RCC 7860 (cell line): ENCODE measurements at regions not wholly inside any gene's neighbourhood (a gene's known extent, or its start where the extent isn't known, plus 50 kb on each side); places are given as distances from the start of the nearest gene placed in this dataset.
A peak's percentile ranks its signal among the peaks of the same experiment; 100 is the strongest.

Source experiments
- DNase-seq: peaks from one replicate; pipeline ENCODE4 v3.0.0-alpha.2; 2015; ENCODE audit warnings: low spot score
- FAIRE-seq: peaks from 2 replicates; lab custom pipeline; 2012; peaks lifted over from hg19 to GRCh38; lab: Jason Lieb, UNC

DNA sequence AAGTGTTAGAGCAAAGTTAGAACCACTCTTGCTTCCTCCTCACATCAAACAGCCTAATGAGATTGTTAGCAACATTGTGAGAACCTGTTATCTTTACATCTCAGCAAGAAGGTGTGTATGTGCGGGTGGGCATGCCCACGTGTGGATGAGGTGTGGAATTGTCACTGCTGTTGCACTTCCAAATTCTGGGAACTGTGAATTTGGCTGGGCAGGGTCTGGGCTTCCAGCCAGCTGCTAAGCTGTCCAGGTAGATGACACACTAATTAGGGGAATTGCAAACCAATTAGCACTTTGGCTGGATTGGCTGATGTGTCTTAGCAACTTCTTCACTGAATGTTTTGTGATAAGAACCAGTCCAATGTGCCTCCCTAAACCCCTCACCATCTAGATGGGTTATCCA is 848.2 kb downstream of the DHX35 start:
- FAIRE-seq = no peak
- DNase-seq = no peak

DNA sequence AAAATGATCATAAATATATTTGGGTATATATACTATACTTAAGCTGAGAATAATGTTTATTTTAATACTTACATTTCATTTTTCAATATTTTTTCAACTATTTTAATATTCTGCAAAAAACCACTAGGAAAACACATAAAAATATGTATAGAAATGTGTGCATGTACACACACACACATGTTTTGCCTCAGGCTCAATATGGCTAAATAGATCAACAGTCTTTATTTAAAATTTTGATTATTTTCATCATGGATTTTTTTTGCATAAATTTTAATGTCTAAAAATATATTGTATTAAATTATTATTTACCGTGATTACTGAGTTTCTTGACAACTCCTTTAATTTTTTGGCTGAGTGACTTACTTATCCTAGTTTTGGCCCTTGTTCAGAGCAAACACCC is 846.5 kb downstream of the DHX35 start:
- FAIRE-seq = peak; percentile 7

DNA sequence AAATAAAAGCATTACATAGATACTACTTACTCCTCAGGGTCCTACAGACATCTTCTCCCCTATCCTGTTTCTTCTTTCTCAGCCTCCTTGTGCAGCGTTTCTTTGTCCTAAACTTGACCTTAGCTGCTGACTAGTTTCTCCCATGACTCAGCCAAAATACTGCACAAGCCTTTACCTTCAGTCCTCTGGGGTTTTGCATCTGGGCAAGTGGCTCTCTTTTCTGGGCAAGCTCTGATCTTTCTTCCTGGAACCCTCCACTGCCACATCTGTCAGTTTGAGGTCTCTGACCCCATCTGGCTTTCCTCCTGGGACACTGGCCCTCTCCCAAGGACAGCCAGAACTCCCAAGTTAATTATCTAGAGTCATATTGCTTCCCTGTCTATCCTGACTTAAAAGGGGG is 838.4 kb downstream of the DHX35 start:
- peak; percentile 52 for DNase-seq
- FAIRE-seq = no peak

More for the DNA sequence above, 846.5 kb downstream of the DHX35 start:
- no peak for DNase-seq

DNA sequence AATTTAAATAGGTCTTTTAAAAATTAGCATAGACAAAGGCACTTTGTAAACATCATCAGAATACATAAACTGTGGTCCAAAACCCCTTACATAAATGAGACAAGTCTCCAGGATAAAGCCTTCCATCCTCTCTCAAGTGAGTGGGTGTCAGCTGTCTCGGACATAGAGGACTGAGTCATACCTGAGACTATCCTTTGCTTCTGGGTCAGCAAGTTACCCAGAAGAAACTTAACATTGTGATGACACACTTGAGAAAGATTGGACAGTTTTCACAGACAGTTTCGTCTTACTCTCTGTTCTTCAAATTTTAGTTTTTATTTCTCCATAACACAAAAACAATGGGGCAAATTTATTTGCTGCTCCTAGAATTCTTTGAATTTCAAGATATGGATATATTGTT is 838.0 kb downstream of the DHX35 start:
- FAIRE-seq = peak; percentile 82
- DNase-seq = peak; percentile 52

DNA sequence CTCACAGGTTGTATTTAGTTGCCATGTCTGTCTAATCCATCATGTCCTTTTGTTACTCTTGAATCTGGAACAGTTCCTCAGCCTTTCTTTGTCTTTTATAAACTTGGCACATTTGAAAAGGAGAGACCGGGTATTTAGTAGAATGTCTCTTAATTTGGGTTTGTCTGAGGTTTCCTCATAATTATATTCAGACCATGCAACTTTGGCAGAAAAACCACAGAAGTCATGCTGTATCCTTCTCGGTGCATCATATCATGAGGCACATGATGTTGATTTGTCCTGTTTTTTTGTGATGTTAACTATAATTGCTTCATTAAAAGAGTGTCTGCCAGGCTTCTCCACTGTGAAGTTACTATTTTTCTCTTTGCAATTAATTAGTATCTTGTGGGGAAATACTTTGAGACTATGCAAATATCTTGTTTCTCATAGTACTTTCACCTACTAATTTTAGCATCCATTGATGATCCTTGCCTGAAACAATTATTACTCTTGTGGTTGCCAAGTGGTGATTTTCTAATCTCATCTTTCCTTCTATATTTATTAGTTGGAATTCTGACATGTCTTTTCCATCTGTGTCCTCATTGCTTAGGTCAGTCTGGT is 837.3 kb downstream of the DHX35 start:
- FAIRE-seq (no peak), DNase-seq (no peak)

DNA sequence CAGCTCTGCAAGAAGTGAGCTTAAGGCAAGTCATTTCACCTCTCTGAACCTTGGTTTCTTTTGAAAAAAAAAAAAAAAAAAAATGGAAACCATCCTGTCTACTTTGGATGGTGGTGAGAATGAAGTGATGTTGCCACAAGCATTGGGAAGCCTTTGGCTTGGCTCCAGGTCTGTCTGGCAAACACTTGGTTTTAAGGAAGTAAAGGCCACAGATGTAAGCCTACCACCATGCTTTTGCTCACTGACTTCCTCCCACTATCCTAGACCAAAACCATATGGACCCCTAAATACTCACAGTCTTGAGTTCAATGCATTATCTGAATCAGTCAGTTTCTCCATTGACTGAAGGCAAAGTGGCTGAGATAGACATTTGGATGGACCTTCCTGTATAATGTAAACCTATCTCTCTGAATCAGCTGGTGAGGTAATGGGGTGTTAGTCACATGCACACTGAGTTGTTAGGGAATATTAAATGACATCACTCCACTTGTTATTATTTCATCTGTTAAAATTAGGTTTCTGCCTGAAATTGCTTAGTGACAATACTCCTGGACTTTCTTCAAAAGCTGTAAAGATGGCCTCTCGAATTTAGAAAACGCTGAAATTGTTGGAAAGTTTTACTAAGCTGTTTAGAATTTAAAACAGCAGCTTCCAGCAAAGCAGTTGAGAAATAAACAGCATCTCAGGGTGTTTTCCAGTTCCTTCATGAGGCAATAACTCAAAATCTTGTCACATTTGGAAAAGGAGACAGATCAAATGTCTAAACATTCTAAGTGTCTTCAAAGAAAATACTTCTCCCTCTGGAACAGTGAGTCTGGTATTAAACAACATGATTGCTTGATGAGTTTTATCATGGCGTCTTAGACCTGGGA is 833.5 kb downstream of the DHX35 start:
- DNase-seq (peak; percentile 27), FAIRE-seq (no peak)

DNA sequence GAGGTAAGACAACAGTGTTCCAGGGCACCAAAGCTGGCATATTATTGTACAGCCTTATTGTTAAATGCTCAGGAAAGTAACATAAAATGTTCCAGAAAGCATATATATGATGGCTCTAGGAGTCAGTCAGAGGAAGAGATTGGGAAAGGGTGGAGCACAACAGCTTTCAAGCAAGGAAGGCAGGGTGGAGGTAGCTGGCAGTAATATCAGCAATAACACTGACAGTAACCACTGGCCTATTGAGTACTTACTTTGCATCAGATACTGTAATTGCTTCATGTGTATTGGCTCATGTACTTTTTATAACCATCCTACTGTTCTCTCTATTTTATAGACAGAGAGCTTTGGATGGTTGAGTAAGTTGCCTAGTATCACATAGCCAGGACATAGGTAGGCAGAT is 830.2 kb downstream of the DHX35 start:
- DNase-seq (no peak), FAIRE-seq (no peak)

DNA sequence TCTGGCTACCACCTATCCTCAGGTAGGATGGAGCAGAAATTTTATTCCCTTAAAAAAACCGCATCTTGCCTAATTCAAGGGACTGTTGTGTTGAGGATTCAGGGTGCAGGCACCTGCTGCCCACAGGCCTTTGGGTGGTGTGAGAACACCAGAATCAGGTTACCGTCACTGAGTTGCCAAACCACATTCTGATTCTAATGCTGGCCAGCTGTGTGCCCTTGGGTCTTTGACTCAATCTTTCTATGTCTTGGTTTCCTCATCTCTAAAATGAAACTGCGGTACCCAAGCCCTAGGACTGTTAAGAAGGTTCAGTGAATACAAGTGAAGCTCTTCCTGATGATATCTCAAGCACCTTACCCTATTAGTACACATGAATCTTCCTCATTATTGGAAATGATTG is 827.3 kb downstream of the DHX35 start:
- no peak for DNase-seq
- no peak for FAIRE-seq

DNA sequence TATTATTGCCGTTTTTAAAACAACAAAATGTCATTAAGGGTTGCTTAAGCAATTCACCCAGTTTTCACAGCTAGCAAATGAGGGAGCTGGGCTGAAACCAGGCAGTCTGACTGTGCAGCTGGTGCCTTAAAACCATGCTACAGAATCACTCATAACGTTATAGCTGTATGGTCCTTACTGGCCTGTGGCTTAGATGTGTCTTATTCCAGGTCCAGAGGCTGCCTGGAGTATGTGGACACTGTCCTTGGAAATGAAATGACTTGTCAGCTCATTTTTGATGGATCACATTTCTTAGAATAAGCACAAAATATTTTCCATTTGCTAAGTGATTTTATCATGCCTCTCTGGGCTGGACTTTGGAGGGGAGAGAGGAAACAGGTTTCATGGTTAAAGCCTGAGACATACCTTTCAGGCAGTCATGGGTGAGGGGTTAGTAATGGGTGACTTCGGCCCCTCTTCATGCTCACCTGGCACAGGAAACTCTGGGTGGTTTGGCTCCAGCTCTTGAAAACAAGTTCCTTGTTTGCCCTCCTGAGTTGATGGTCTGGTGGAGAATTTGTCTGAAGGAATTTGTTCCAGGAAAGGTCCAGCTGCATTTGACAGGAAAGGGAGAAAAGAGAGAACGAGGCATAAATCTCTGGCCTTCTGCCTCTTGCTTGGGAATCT is 823.2 kb downstream of the DHX35 start:
- no peak for FAIRE-seq
- DNase-seq = no peak

DNA sequence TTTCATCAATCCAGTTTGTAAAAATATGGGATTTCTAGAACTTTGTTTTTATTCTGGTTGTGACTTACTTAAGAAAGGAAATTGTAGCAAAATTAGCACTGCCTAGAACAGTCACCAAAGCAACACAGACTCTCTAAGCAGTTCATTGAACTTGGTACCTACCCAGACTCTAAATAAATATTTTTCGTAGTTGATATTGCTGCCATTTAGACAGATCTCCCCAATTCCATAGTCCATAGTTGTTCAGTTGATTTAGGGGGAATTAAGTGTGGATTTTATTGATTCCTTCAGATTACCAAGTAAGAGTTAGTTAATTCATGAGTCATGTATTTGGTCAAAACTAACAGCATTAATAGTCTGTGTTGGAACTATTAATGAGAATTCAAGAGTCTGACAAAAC is 822.5 kb downstream of the DHX35 start:
- no peak for FAIRE-seq
- no peak for DNase-seq

DNA sequence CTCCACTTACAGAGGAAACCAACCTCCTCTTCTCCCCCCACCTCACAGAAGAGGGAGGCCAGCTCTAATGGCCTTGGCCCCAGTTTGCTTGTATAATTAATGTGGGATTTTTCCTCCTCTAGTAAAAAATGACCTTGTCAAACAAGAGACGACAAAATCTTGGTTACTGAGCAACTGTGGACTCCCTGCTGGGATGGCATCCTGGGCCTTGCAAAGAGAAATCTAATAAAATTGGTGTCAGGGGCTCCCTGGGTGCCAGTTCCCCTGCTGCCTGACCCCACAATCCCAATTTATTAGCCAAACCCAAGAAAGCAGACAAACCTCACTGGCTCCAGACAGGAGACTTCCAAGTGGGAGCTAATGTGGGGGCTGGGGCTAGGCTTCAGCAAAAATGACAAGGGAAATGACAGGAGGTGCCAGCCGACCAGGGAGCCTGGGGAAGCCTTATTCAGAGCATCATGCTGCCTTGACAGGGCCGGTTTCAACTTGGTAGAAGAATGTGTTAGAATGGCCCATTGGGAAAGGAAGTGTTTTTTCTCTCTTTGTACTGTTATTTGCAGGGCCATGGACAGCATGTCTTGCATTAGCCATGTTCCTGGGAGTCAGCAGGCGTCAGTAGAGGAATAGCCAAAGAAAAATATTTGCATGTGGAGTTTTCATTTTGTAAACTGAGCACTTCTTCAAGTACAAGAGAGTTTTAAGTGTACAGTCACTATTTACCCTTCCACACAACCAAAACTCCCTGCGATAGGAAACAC is 816.9 kb downstream of the DHX35 start:
- DNase-seq = no peak
- no peak for FAIRE-seq

DNA sequence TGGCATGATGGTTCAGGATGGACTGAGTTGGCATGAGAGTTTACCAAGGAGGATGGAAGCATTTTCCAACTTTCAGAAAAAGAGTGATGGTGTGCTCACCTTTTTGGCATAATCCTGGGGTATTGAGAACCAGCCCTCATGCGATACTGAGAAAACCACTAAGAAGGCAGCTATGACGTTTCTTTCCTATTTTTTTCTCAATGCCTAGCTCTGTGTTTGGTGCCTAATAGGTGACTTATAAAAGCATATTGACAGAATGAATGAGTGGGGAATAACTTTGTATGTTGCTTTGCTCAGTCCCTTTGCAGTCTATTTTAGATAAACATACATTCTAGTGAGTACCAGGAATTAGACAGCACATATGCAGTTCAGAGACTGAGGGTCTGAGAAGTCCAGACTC is 816.3 kb downstream of the DHX35 start:
- FAIRE-seq = no peak

DNA sequence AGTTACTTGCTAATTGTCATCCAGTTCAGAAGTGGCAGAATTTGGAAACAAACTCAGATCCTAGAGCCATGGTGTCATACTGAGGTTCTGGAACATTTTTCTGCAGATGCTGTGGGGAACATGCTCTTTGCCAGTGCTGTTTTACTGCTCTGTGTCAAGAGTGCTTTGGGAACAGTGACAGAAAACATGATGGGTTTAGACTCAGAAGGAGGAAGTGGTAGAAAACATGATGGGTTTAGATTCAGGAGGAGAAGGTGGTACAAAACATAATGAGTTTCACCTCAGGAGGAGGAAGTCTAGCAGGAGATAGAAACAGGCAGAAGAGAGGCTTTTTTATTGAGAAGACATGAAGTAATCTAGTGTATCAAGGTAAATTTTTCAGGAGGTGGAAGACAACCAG is 815.5 kb downstream of the DHX35 start:
- no peak for DNase-seq
- no peak for FAIRE-seq

More for the DNA sequence above, 816.3 kb downstream of the DHX35 start:
- DNase-seq = no peak

DNA sequence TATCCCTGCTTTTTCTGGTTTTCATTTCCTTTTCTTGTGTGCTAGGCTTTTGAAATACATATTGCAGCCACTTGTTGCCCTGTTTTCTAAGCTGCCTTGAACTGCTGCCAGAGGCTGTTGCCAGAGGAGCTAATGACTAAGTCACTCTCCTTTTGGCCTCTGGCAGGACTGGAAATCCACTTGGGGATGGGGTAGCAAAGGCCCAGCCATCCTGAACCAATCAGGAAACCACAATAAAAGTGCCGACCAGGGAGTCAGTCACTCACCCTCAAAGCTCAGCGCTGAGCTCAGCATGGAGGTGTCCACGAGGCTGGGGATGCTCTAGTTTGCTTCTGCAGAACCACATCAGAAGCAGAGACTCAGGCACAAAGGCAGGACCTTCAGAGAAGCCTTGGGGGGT is 813.0 kb downstream of the DHX35 start:
- no peak for DNase-seq
- no peak for FAIRE-seq

DNA sequence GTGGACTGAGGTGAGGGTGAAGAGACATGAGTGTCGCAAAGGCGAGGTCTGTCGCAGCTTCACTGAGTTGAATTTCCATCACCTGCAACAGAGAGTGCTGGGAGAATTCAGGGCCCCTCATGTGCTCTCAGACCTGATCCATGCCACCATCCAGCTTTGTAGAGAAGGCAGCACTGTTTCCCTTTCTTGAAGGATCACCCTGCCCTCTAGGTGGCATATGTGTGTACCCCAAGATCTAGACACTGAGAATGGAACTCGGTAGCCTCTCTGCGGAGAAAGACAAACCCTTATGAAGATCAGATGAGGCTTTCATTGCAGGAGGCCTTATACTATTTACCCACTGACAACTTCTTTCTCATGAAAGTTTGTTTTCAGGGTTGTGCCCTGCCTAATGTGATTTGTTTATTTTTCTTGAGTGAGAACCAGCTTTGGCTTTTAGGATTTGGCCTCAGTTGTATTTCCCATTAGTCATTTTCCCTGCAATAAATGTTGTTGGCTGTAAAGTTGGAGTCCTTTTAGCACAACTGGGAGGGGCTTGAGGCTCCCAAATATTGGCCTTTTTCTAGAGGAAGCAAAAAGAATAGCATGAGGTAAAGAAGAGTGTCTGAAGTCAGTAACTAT is 811.3 kb downstream of the DHX35 start:
- FAIRE-seq (no peak), DNase-seq (no peak)

DNA sequence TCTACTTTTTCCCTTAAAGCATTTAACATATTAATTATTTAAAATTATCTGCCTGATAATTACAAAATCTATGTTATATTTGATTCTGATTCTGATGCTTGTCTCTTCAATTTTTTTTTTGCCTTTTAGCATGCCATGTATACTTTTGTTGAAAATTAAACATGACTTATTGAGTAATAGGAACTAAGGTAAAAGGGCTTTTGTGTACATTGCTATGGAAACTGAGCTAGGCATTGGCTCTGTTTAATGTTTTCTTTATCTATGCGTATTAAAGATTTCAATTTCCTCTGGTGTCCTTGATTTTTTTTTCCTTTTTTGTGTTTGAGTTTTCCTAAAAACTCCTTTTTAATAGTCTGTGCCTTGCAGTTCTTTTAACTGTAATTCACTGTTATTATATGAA is 805.2 kb downstream of the DHX35 start:
- FAIRE-seq = no peak
- no peak for DNase-seq

DNA sequence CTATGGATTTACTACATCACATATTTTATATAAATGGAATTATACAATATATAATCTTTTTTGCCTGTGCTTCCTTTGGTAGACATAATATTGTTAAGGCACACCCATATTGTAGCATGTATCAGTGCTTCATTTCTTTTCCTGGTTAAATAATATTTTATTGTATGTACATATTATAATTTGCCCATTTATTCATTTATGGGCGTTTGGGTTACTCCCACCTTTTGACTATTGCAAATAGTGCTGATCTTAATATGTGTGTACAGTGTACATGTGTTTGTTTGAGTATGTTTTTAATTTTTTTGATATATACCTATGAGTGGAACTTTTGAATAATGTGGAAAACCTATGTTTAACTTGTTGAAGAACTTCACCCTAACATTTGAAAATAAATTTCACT is 804.2 kb downstream of the DHX35 start:
- no peak for DNase-seq
- FAIRE-seq = no peak

DNA sequence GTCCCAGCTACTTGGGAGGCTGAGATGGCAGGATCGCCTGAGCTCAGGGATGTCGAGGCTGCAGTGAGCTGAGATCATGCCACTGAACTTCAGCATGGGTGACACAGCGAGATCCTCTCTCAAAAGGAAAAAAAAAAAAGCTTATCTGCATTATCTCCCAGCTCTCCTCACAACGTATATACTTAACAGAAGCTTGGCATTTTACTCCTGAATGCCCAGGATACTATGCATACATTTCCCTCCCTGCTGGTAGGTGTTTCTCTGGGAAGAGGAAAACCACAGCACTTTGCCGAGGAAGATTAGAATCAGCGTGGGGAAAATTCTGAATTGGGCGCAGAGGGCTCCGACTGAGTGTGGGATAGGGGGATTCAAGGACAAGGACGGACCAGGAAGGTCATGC is 800.6 kb downstream of the DHX35 start:
- no peak for FAIRE-seq
- no peak for DNase-seq

DNA sequence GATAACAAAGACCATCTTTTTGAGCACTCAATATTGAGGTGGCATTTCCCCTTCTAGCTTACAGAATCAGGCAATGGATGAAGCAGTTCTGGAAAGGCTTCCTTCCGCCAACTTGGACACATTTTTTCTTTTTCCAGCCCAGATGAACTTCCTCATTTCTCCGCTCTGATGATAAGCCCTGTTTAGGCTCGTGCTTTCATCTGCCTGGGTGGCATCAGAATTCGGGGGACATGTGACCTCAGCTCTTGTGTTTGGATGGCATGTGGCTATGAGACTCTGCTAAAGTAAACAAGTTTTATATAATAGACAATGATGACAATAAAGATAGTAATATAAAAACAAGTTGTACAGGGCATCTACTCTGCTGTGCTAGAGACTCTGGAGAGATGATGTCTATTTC is 796.7 kb downstream of the DHX35 start:
- no peak for FAIRE-seq
- no peak for DNase-seq

DNA sequence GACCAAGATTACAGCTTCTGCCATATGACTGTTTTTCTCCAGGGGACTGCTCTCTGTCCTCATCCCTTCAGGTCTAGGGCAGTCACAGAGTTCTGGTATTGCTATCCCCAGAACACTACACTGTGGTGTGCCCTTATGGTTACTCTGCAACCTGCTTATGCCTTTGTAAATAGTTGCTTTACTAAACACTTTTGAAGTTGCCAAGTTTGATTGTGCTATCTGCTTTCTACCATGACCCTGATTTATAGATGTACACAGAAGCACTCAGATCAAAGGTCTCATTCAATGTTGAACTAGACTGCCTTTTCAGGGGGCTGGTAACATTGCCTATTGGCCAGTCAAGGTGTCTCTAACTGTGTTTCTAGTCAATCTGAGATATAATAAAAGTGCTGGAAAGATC is 794.7 kb downstream of the DHX35 start:
- no peak for FAIRE-seq
- no peak for DNase-seq

DNA sequence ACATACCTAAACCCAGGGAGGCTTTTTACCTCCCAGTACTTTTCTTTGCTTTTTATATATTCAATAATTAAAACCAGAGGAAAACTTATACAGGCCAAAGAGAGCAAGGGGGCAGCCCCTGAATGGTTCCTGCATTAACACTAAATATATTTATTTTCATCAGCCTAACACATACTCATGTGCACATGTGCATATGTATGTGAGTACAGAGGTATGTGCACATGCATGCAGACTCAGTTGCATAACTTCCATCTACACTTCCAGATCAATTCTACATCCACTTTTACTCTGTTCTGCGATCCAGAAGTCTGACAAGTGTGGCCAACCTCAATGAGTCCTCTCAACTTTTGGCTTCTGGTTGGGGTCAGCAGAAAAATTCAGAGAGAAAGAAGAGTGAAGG is 794.2 kb downstream of the DHX35 start:
- FAIRE-seq (no peak), DNase-seq (no peak)
